GM12878 (cell line): ENCODE measurements at regions not wholly inside any gene's neighbourhood (a gene's known extent, or its start where the extent isn't known, plus 50 kb on each side); places are given as distances from the start of the nearest gene placed in this dataset.

ENCODE experiments used
- ATAC-seq: fragments of 200-7000 bp; cut with Tn5 transposase; 3 replicates; pipeline ENCODE4 v1.9.1; 2020; ENCODE audit warnings: mild to moderate bottlenecking, moderate library complexity
- BruUV-seq: library from RNA; stranded (reverse); fragments of 400-500 nt; replicated peaks from 2 replicates; lab custom pipeline; 2021; lab: Mats Ljungman, UMichigan
- CTCF ChIA-PET: fragments of 300-600 bp; sonication (Branson Sonifier 250); formaldehyde crosslinking; extraction: SDS; loops from one replicate; lab custom pipeline; 2021; ENCODE audit warnings: inconsistent platforms; lab: Yijun Ruan, JAX
- POLR2A ChIA-PET: fragments of 350-600 bp; formaldehyde crosslinking; extraction: SDS; loops from one replicate; lab custom pipeline; 2021; ENCODE audit warnings: inconsistent platforms; lab: Charles Lee
- RAD21 ChIA-PET: fragments of 300-600 bp; sonication (Branson Sonifier 250); formaldehyde crosslinking; loops from one replicate; lab custom pipeline; 2023; ENCODE audit warnings: antibody characterized with exemption; ENCODE audit not compliant: unreplicated experiment; lab: Charles Lee
- SMC1A ChIA-PET: fragments of 300-600 bp; sonication (Branson Sonifier 250); formaldehyde crosslinking; loops from one replicate; lab custom pipeline; 2023; ENCODE audit not compliant: unreplicated experiment, uncharacterized antibody; lab: Charles Lee
- DNase-seq: peaks from one replicate; pipeline ENCODE4 v3.0.0-alpha.2; 2011; ENCODE audit warnings: low read depth, low spot score
- FAIRE-seq: peaks from 3 replicates; lab custom pipeline; 2011; peaks lifted over from hg19 to GRCh38; lab: Jason Lieb, UNC
- H2AFZ ChIP-seq: 2 replicates; pipeline ENCODE4 v1.6.0; 2011; ENCODE audit warnings: low read depth, low read length, control low read depth; ENCODE audit not compliant: control insufficient read depth
- H3K27ac ChIP-seq: 2 replicates; pipeline ENCODE4 v1.5.1; 2011; ENCODE audit warnings: control low read depth; ENCODE audit not compliant: control insufficient read depth, insufficient read depth
- H3K27me3 ChIP-seq, 2 experiments: replicated peaks in 1 of 2; 2 replicates each; pipeline versions ENCODE4 v1.6.0 to v1.6.1; 2011; ENCODE audit warnings: low read length in 1 of 2; ENCODE audit not compliant: control insufficient read depth in 2 of 2, insufficient read depth in 2 of 2
- H3K36me3 ChIP-seq, 2 experiments: 2 replicates each; pipeline ENCODE4 v1.5.1; 2011; ENCODE audit warnings: low read length in 1 of 2; ENCODE audit not compliant: control insufficient read depth in 2 of 2, insufficient read depth in 2 of 2
- H3K4me1 ChIP-seq: 2 replicates; pipeline ENCODE4 v1.6.1; 2011; ENCODE audit warnings: mild to moderate bottlenecking, low read length, moderate library complexity, mixed read lengths; ENCODE audit not compliant: control insufficient read depth, insufficient read depth
- H3K4me2 ChIP-seq: 2 replicates; pipeline ENCODE4 v1.6.0; 2011; ENCODE audit warnings: control low read depth; ENCODE audit not compliant: control insufficient read depth, insufficient read depth
- H3K4me3 ChIP-seq: fragments of 200-600 bp; sonication (generic); 2 replicates; pipeline ENCODE4 v1.5.1; 2016
- H3K79me2 ChIP-seq: 2 replicates; pipeline ENCODE4 v1.6.0; 2011; ENCODE audit warnings: low read length; ENCODE audit not compliant: control insufficient read depth, insufficient read depth
- H3K9ac ChIP-seq: 2 replicates; pipeline ENCODE4 v1.8.0; 2011; ENCODE audit warnings: low read length, control low read depth, mixed read lengths; ENCODE audit not compliant: control insufficient read depth, insufficient read depth
- H3K9me3 ChIP-seq: replicated peaks from 3 replicates; pipeline ENCODE4 v1.5.1; 2011; ENCODE audit warnings: mild to moderate bottlenecking, low read length; ENCODE audit not compliant: control insufficient read depth, insufficient read depth
- H4K20me1 ChIP-seq: 2 replicates; pipeline ENCODE4 v1.6.0; 2011; ENCODE audit not compliant: control insufficient read depth, insufficient read depth
- BRCA1 ChIP-seq: IDR thresholded peaks from 2 replicates; pipeline ENCODE4 v1.6.1; 2011; ENCODE audit warnings: low read depth, low read length, improper control_type of control experiment
- DPF2 ChIP-seq: fragments of 450-650 bp; IDR thresholded peaks from 2 replicates; pipeline ENCODE4 v1.6.1; 2017; ENCODE audit warnings: mild to moderate bottlenecking
- FOXK2 ChIP-seq: fragments of 450-650 bp; IDR thresholded peaks from 2 replicates; pipeline ENCODE4 v1.6.1; 2017; ENCODE audit warnings: mild to moderate bottlenecking, moderate library complexity
- GATAD2B ChIP-seq: fragments of 450-650 bp; conservative IDR thresholded peaks from 2 replicates; pipeline ENCODE4 v1.6.1; 2017; ENCODE audit warnings: low read depth, mild to moderate bottlenecking, moderate library complexity
- JUND ChIP-seq: IDR thresholded peaks from 2 replicates; pipeline ENCODE4 v1.6.1; 2012; ENCODE audit warnings: low read depth, mild to moderate bottlenecking, low read length, improper control_type of control experiment, moderate library complexity
- KLF5 ChIP-seq: fragments of 450-650 bp; IDR thresholded peaks from 2 replicates; pipeline ENCODE4 v1.6.1; 2014; ENCODE audit warnings: mild to moderate bottlenecking; ENCODE audit not compliant: partially characterized antibody
- NFYB ChIP-seq: IDR thresholded peaks from 2 replicates; pipeline ENCODE4 v1.6.1; 2011; ENCODE audit warnings: low read depth, mild to moderate bottlenecking, low read length, improper control_type of control experiment, moderate library complexity; ENCODE audit not compliant: insufficient read depth
- NRF1 ChIP-seq: conservative IDR thresholded peaks from 2 replicates; pipeline ENCODE4 v1.6.1; 2011; ENCODE audit warnings: mild to moderate bottlenecking, low read depth, low read length, improper control_type of control experiment
- PAX5 ChIP-seq: IDR thresholded peaks from 2 replicates; pipeline ENCODE4 v1.6.1; 2011; ENCODE audit warnings: low read depth, low read length, borderline replicate concordance
- SP1 ChIP-seq: IDR thresholded peaks from one replicate; pipeline ENCODE4 v1.6.1; 2011; ENCODE audit warnings: low read depth, low read length
- SUPT20H ChIP-seq: IDR thresholded peaks from 2 replicates; pipeline ENCODE4 v1.6.1; 2011; ENCODE audit warnings: low read depth, mild to moderate bottlenecking, low read length, moderate library complexity, borderline replicate concordance; ENCODE audit not compliant: control insufficient read depth
- in situ Hi-C: fragments of 300-500 bp; cut with MboI; formaldehyde crosslinking; loops from 9 replicates; pipeline ENCODE4 v1.14.3; 2018; ENCODE audit warnings: mixed read lengths
- intact Hi-C: fragments of 100-400 bp; cut with micrococcal nuclease; formaldehyde crosslinking; loops from one replicate; pipeline ENCODE4 v1.14.2; 2022; ENCODE audit not compliant: unreplicated experiment
- TF ChIP-seq, protein P1 (sequence below): fragments of 450-650 bp; IDR thresholded peaks from 2 replicates; pipeline ENCODE4 v1.6.1; 2017; ENCODE audit warnings: mild to moderate bottlenecking, low read depth, inconsistent platforms; ENCODE audit not compliant: poor library complexity, severe bottlenecking
- TF ChIP-seq, protein P2 (sequence below): fragments of 450-650 bp; IDR thresholded peaks from 2 replicates; pipeline ENCODE4 v1.6.1; 2017; ENCODE audit warnings: mild to moderate bottlenecking, moderate library complexity
- TF ChIP-seq, protein P3 (sequence below): IDR thresholded peaks from 2 replicates; pipeline ENCODE4 v1.6.1; 2012; ENCODE audit warnings: low read depth, low read length, improper control_type of control experiment

DNA sequence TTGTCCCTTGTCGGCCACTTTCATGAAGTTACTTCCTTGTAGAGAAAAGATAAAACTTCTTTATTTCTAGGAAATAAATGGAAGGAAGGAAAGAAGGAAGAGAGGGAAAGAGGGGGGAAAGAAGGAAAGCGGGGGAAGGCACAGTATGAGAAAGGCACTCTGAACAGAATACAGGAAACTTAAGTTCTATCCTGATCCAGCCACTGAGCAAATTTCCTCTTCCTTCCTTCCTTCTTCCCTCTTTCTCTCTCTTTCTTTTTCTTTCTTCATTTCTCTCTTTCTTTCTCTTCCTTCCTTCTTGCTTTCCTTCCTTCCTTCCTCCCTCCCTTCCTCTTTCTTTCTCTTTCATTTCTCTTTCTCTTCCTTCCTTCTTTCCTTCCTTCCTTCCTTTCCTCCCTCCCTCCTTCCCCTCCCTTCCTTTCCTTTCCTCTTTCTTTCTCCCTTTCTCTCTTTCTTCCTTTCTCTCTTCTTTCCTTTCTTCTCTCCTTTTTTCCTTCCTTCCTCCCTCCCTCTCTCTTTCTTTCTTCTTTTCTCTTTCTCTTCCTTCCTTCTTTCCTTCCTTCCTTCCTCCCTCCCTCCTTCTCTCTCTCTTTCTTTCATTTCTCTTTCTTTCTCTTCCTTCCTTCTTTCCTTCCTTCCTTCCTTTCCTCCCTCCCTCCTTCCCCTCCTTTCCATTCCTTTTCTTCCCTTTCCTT, 240.2 kb upstream of the BRINP1 start (continued):
- TF ChIP-seq, protein P1, sequence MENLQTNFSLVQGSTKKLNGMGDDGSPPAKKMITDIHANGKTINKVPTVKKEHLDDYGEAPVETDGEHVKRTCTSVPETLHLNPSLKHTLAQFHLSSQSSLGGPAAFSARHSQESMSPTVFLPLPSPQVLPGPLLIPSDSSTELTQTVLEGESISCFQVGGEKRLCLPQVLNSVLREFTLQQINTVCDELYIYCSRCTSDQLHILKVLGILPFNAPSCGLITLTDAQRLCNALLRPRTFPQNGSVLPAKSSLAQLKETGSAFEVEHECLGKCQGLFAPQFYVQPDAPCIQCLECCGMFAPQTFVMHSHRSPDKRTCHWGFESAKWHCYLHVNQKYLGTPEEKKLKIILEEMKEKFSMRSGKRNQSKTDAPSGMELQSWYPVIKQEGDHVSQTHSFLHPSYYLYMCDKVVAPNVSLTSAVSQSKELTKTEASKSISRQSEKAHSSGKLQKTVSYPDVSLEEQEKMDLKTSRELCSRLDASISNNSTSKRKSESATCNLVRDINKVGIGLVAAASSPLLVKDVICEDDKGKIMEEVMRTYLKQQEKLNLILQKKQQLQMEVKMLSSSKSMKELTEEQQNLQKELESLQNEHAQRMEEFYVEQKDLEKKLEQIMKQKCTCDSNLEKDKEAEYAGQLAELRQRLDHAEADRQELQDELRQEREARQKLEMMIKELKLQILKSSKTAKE, result no peak

DNA sequence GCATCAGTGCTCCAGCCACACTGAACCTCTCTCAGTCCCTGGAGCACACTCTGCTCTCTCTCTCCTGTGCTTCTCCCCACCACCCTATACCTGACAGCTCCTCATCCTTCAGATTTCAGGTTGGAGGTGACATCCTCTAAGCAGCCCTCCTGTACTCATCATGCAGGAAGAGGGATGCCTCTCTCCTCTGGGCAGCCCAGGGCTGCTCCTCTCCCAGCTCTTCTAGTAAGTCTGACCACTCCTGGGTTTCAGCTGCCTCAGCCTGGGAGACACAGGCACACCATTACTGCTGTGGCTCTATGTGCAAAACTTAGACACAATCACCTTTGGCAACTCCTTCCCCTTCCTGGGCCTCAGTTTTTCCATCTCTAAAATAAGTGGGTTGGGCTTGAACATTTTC, 232.4 kb upstream of the BRINP1 start:
- no peaks in the 10 kb centered on the region for H4K20me1 ChIP-seq
- RAD21 ChIA-PET, result no interaction called here
- no TSS peak for BruUV-seq
- CTCF ChIA-PET, result no interaction called here
- FAIRE-seq, result no peak
- no peaks in the 10 kb centered on the region for H3K36me3 ChIP-seq
- no peaks in the 10 kb centered on the region for H3K4me1 ChIP-seq
- no peak overlapping the region for H3K4me2 ChIP-seq
- no peak for ATAC-seq
- no peak for DNase-seq
- H3K27ac ChIP-seq, result no peak overlapping the region
- SMC1A ChIA-PET, result no interaction called here
- no peak overlapping the region for H2AFZ ChIP-seq
- no peak overlapping the region for H3K4me3 ChIP-seq
- no peak overlapping the region for H3K9ac ChIP-seq
- intact Hi-C loops (no loop called here), in situ Hi-C loops (no loop called here)
- POLR2A ChIA-PET, result no interaction called here
- H3K79me2 ChIP-seq, result no peaks in the 10 kb centered on the region
- no peaks in the 10 kb centered on the region for H3K27me3 ChIP-seq
- H3K9me3 ChIP-seq, result no peaks in the 10 kb centered on the region
- no peak for TF ChIP-seq NFYB
- no peak for TF ChIP-seq FOXK2
- TF ChIP-seq SP1, result no peak
- no peak for TF ChIP-seq DPF2
- no peak for TF ChIP-seq SUPT20H
- TF ChIP-seq, protein P2, sequence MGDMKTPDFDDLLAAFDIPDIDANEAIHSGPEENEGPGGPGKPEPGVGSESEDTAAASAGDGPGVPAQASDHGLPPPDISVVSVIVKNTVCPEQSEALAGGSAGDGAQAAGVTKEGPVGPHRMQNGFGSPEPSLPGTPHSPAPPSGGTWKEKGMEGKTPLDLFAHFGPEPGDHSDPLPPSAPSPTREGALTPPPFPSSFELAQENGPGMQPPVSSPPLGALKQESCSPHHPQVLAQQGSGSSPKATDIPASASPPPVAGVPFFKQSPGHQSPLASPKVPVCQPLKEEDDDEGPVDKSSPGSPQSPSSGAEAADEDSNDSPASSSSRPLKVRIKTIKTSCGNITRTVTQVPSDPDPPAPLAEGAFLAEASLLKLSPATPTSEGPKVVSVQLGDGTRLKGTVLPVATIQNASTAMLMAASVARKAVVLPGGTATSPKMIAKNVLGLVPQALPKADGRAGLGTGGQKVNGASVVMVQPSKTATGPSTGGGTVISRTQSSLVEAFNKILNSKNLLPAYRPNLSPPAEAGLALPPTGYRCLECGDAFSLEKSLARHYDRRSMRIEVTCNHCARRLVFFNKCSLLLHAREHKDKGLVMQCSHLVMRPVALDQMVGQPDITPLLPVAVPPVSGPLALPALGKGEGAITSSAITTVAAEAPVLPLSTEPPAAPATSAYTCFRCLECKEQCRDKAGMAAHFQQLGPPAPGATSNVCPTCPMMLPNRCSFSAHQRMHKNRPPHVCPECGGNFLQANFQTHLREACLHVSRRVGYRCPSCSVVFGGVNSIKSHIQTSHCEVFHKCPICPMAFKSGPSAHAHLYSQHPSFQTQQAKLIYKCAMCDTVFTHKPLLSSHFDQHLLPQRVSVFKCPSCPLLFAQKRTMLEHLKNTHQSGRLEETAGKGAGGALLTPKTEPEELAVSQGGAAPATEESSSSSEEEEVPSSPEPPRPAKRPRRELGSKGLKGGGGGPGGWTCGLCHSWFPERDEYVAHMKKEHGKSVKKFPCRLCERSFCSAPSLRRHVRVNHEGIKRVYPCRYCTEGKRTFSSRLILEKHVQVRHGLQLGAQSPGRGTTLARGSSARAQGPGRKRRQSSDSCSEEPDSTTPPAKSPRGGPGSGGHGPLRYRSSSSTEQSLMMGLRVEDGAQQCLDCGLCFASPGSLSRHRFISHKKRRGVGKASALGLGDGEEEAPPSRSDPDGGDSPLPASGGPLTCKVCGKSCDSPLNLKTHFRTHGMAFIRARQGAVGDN, result no peak
- no peak for TF ChIP-seq BRCA1
- no peak for TF ChIP-seq KLF5
- TF ChIP-seq NRF1, result no peak
- TF ChIP-seq JUND, result no peak
- TF ChIP-seq, protein P1, result no peak
- TF ChIP-seq GATAD2B, result no peak
- TF ChIP-seq, protein P3, sequence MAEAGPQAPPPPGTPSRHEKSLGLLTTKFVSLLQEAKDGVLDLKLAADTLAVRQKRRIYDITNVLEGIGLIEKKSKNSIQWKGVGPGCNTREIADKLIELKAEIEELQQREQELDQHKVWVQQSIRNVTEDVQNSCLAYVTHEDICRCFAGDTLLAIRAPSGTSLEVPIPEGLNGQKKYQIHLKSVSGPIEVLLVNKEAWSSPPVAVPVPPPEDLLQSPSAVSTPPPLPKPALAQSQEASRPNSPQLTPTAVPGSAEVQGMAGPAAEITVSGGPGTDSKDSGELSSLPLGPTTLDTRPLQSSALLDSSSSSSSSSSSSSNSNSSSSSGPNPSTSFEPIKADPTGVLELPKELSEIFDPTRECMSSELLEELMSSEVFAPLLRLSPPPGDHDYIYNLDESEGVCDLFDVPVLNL, result no peak
- no peak for TF ChIP-seq PAX5
